H54 (cell line): ENCODE measurements at regions not wholly inside any gene's neighbourhood (a gene's known extent, or its start where the extent isn't known, plus 50 kb on each side); places are given as distances from the start of the nearest gene placed in this dataset.
A peak's percentile ranks its signal among the peaks of the same experiment; 100 is the strongest.

Experiments used
- DNase-seq: peaks from one replicate; pipeline ENCODE4 v3.0.0; 2011; ENCODE audit warnings: low spot score, mixed read lengths; ENCODE audit not compliant: insufficient read length
- FAIRE-seq: peaks from 3 replicates; lab custom pipeline; 2011; peaks lifted over from hg19 to GRCh38; lab: Jason Lieb, UNC
- POLR2A ChIP-seq: IDR thresholded peaks from 2 replicates; pipeline ENCODE4 v1.6.1; 2011; ENCODE audit warnings: low read depth, mild to moderate bottlenecking, low read length

DNA sequence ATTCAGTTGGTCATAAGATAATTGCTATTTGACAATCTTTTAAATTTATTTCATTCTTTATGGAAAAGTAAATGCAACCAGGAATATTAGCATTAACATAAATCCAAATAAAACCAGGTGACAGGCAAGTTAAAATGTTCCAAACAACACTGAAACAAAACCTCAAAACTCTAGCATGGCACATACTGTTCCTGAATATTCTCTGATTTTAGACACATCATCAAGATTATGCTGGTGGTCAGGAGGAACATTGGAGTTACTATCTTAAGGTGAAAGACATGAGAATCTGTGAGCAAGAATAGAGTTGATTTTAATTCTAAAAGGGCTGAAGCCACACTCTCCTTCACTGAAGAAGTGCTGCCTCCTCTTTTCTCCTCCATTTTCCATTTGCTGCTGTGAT, 421.0 kb upstream of the THBS1 start:
- DNase-seq (no peak), FAIRE-seq (no peak)
- TF ChIP-seq POLR2A, result no peak

DNA sequence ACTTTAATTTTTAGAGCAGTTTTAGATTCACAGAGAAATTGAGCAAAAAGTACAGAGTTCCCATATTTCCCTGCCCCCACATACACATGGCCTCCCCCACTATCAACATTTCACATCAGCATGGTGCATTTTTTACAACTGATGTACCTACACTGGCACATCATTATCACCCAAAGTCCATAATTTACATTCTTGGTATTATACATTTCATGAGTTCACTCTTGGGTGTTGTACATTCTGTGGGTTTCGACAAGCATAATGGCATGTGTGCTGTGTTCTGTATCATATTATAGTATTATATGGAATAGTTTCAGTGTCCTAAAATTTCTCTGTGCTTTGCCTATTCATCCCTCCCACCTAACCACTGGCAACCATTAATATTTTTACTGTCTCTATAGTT, 419.8 kb upstream of the THBS1 start:
- no peak for DNase-seq
- FAIRE-seq, result no peak
- TF ChIP-seq POLR2A, result no peak

DNA sequence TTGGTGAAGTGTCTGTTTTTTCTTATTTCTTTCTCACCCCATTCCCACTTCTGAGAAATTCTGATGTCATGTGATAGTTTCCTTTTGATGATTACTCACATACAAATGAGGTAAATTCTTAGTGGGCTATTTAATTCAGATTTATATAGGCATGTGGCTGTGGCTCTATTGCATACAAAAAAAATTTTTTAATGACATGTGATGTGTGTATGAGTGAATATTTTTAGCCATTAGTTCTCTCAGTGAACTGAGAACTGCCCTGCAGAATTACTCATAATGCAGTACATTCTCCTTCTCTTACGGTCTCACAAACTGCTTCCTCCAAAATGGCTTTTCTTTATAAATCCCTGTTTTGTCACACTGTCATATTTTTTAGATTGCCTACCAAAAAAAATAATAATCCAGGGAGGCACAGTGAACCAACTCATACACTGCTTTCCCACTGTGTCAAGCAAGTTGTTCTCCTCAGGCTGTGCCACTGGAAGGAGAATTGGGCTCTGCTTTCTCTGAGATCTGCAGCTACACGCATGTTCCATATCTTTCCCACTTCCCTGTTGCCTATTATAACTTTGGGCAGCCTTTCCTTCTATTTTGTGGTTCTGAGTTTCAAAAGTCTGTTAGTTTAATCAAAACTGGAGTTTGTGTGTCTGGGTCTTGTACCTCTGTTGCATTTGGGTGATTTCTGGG, 415.7 kb upstream of the THBS1 start:
- FAIRE-seq (peak; percentile 33), DNase-seq (no peak)
- no peak for TF ChIP-seq POLR2A

- no peak for TF ChIP-seq POLR2A
- DNase-seq (no peak), FAIRE-seq (no peak)
Observed at GRCh38 chr15:39167164-39168058, 413.5 kb upstream of the THBS1 start.

- TF ChIP-seq POLR2A, result no peak
- peak; percentile 98 for FAIRE-seq
- DNase-seq, result peak; percentile 53
Observed at GRCh38 chr15:39171944-39172368, 408.9 kb upstream of the THBS1 start.

DNA sequence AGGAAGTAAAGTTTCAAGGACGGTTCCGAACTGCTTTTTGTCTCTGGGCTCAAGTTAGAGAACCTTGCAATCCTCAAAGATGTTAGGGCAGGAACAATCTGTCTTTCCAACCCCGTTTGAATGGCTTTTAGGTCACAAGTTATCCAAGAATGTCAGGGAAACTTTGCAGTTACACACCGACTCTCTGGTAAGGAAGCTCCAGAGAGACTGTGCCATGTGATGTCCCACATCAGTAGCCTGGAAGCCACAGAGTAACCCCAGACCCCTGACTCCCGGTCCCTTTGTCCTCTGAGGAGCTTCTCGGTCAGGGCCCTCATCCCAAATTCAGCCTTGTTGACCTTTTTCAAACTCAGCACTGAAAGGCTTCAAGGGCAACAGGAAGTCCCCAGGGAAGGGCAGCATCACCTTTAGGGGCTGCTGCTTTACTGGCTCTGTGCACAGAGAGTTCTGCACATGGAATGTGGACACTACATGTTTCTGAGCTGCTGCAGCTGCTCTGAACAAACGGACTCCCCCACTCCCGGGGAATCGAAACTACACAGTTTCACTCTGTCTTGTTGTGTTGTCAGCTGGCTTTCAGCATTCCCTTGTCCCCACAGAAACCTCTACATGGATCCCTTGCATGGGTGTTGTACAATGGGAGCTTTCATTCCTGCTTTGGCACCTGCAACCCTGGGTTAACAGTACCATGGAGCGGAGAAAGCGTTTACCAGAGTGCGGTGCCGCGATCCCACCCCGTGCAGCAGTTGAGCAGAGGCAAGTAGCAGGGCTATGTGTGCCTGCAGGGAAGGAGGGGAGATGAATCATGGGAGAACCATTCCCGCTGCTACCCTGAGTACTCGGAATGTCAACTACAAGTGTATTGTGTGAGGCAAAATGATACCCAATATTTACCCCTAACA, 408.2 kb upstream of the THBS1 start:
- peak; percentile 15 for FAIRE-seq
- no peak for TF ChIP-seq POLR2A
- no peak for DNase-seq

DNA sequence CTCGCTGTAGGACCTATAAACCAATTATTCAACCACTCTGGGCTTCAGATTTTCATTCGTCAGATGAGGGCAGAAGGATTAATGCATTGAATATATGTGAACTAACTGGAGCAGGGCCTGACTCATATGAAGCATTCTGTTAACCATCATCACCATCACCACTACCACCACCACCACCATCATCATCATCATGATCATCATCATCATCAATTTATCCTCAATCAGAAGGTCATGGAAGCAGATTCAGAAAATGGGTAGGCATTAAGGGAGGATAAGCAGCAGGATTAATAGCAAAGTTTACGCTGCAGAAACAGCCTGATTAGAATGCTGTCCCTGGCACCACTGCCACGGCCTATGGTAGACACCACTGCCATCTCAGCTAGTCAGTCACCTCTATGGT, 407.5 kb upstream of the THBS1 start:
- no peak for TF ChIP-seq POLR2A
- DNase-seq, result no peak
- FAIRE-seq, result no peak

- DNase-seq, result no peak
- FAIRE-seq, result no peak
- no peak for TF ChIP-seq POLR2A
Observed at GRCh38 chr15:39174332-39174731, 406.5 kb upstream of the THBS1 start.

DNA sequence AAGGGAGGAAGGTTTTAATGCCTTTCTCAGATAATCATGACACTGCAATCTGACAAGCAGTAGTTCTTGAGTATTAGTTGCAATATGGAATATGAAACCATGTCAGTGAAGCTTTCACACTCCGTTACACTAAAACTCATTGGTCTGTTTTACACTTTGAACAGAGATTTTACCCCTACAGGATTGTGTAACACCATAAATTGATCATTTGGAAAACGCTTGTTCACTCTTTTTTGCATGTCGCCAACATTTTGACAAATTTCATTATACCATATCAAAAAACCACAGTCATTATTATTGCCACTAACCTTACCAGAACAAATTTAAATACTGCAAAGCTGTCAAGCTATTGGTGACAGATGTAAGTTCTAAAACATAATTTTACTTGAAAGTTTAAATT, 404.8 kb upstream of the THBS1 start:
- TF ChIP-seq POLR2A, result no peak
- no peak for FAIRE-seq

DNA sequence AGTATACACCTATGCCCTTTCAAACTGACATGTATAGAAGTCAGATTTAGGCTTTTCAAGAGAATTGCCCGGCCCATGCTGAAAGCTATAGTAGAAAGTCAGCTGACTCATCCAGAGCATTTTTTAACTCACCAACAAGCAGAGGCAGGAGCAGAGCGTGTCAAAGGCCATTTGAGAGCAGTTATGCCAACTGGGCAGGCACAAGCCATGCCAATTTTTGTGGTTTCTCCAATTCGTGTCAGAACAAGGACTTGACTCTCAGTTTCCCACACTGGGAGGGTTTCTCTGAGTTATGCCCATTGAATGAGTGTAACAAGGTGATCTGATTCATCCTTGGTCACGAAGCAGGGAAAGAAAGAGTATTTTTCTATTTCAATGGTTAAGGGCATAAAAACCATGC, 403.3 kb upstream of the THBS1 start:
- no peak for DNase-seq
- FAIRE-seq, result no peak
- TF ChIP-seq POLR2A, result no peak

More for the DNA sequence above, 404.8 kb upstream of the THBS1 start:
- DNase-seq, result no peak

- no peak for DNase-seq
- FAIRE-seq, result no peak
- TF ChIP-seq POLR2A, result no peak
Observed at GRCh38 chr15:39180030-39180429, 400.8 kb upstream of the THBS1 start.

DNA sequence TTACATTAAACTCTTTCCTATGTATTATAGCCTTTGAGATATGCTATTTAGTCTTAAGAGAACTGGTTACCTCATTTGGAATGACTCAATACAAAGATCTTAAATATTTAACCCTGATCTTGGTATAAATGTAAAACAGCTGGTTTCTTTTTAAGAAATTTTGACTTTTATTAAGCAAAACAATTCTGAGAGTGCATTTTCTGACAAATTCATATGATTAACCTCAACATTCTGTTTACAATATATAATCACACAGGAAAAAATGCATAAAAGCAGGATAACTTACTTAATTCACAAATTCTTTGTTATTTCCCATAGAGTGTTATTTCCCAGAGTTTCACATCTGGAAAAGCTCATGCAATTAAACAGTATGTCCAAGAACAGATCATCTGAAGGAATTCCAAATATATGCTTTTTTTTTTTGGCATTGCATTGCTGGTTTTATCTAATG, 400.4 kb upstream of the THBS1 start:
- FAIRE-seq (no peak), DNase-seq (no peak)
- no peak for TF ChIP-seq POLR2A

DNA sequence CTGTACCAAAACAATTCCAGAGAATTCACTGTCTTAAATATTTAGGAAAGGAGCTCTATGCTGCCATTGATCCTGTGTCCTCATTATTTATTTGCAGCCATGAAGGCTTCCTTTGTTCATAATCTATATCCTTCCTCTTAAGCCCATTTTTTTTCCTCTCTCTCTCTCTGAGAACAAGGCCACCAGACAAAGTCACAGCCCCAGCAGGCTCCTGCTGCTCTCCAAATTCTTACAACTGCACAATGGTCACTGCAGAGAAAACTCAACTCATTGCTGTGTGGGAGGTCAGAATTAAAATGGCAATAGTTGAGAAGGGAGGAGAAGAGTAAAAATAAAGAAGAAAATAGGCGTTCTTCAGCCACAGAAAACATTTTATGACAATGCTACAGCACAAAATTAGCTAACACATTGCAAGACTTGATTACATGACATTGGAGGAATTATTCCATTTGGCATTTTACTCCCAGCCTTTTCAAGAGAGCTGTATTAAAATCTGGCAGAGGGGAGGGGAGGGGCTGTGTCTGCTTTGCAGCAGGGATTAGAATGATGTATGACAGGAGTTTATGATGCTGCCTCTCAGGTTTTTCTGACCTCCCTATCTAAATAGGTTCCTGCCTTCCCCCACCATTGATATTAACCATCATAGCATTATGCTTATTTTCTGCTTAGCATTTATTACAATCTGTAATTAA, 399.7 kb upstream of the THBS1 start:
- DNase-seq (no peak), FAIRE-seq (no peak)
- TF ChIP-seq POLR2A, result no peak
